HEK293T (cell line): ENCODE measurements at regions not wholly inside any gene's neighbourhood (a gene's known extent, or its start where the extent isn't known, plus 50 kb on each side); places are given as distances from the start of the nearest gene placed in this dataset.

Experiments
- ARNT ChIP-seq: fragments of 450-650 bp; IDR thresholded peaks from 2 replicates; pipeline ENCODE4 v1.6.1; 2017; ENCODE audit warnings: mild to moderate bottlenecking
- ELF4 ChIP-seq: fragments of 450-650 bp; IDR thresholded peaks from 2 replicates; pipeline ENCODE4 v1.6.1; 2017; ENCODE audit warnings: antibody characterized with exemption
- SP1 ChIP-seq: fragments of 450-650 bp; IDR thresholded peaks from 2 replicates; pipeline ENCODE4 v1.6.1; 2017

DNA sequence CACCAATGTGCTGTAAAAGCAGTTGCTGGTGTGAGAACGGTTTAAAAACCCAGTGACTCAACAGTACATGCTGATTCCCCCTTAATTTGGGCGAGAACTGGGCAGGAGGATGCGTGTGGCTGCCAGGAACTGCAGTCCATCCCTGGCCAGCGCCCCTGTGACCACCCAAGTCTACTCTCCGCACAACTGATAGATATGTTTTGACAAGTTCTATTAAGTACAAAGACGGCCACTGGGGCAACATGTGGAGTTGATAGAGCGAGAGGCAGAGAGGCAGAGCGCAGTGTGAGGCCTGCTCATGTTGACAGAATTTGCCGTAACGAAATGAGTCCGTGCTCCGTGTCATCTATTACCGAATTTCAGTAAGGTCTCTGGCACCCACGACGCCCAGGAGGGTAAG lies 855.0 kb downstream of the BCL11B start:
- TF ChIP-seq ELF4 (no peak), ARNT (no peak), SP1 (no peak)
